Breast epithelium (tissue), 3 donors: ENCODE measurements at regions not wholly inside any gene's neighbourhood (a gene's known extent, or its start where the extent isn't known, plus 50 kb on each side); places are given as distances from the start of the nearest gene placed in this dataset.

Source experiments
- CTCF ChIP-seq, 3 donors: fragments of 450-650 bp; IDR thresholded peaks; one replicate each; pipeline ENCODE4 v1.5.1; 2016 to 2017; ENCODE audit warnings: antibody characterized with exemption in 3 of 3, mild to moderate bottlenecking in 3 of 3, moderate library complexity in 3 of 3
- POLR2A ChIP-seq: fragments of 450-650 bp; IDR thresholded peaks from one replicate; pipeline ENCODE4 v1.6.1; 2016; ENCODE audit warnings: antibody characterized with exemption, mild to moderate bottlenecking, moderate library complexity

GRCh38 chr6:27176096-27176495, 71.4 kb upstream of the PRSS16 start:
- TF ChIP-seq CTCF (IDR thresholded peaks at IDR 0.05), result no peak
- no peak for TF ChIP-seq POLR2A
